WTC11 (cell line): ENCODE measurements at regions not wholly inside any gene's neighbourhood (a gene's known extent, or its start where the extent isn't known, plus 50 kb on each side); places are given as distances from the start of the nearest gene placed in this dataset.

Experiments
- ATAC-seq: fragments of 200-7000 bp; cut with Tn5 transposase; 2 replicates; pipeline ENCODE4 v1.10.0; 2021; ENCODE audit warnings: mild to moderate bottlenecking, moderate library complexity
- CTCF ChIA-PET: fragments of 300-600 bp; sonication (Branson Sonifier 250); formaldehyde crosslinking; loops from one replicate; lab custom pipeline; 2021; ENCODE audit warnings: antibody characterized with exemption; lab: Charles Lee
- POLR2A ChIA-PET: fragments of 350-600 bp; sonication (Branson Sonifier 250); formaldehyde crosslinking; loops from one replicate; lab custom pipeline; 2021; ENCODE audit warnings: antibody characterized with exemption; lab: Charles Lee
- DNase-seq: peaks from one replicate; pipeline ENCODE4 v3.0.0; 2021; ENCODE audit warnings: low spot score
- H3K27ac Mint-ChIP-seq: 2 replicates; pipeline ENCODE4 v1.8.0; 2021; ENCODE audit warnings: mixed read lengths
- H3K27me3 Mint-ChIP-seq: 2 replicates; pipeline ENCODE4 v1.8.0; 2021; ENCODE audit warnings: low read depth, mild to moderate bottlenecking, moderate library complexity, mixed read lengths
- H3K36me3 Mint-ChIP-seq: 2 replicates; pipeline ENCODE4 v1.8.0; 2021; ENCODE audit warnings: mixed read lengths
- H3K4me1 Mint-ChIP-seq: 2 replicates; pipeline ENCODE4 v1.8.0; 2022; ENCODE audit warnings: mixed read lengths
- H3K4me3 Mint-ChIP-seq: 2 replicates; pipeline ENCODE4 v1.8.0; 2021; ENCODE audit warnings: mild to moderate bottlenecking, moderate library complexity, mixed read lengths
- H3K9me3 Mint-ChIP-seq: 2 replicates; pipeline ENCODE4 v1.8.0; 2021; ENCODE audit warnings: mixed read lengths
- ELF4 ChIP-seq: sonication (generic); formaldehyde crosslinking; IDR thresholded peaks from 2 replicates; pipeline ENCODE4 v1.8.1; 2022; ENCODE audit warnings: low read depth, mild to moderate bottlenecking, moderate library complexity, missing genetic modification reagents
- EMX1 ChIP-seq: fragments of 250-450 bp; sonication (Bioruptor Pico); IDR thresholded peaks from 2 replicates; pipeline ENCODE4 v1.8.0; 2021; ENCODE audit warnings: mild to moderate bottlenecking
- ETV6 ChIP-seq: sonication (generic); formaldehyde crosslinking; IDR thresholded peaks from 2 replicates; pipeline ENCODE4 v1.8.1; 2022; ENCODE audit warnings: mild to moderate bottlenecking, missing genetic modification reagents
- FOXP1 ChIP-seq: sonication (generic); formaldehyde crosslinking; IDR thresholded peaks from 2 replicates; pipeline ENCODE4 v1.8.0; 2022; ENCODE audit warnings: missing genetic modification reagents, mild to moderate bottlenecking, moderate library complexity, borderline replicate concordance
- GTF2I ChIP-seq: fragments of 250-450 bp; sonication (Bioruptor Pico); conservative IDR thresholded peaks from 2 replicates; pipeline ENCODE4 v1.4.0; 2021; ENCODE audit warnings: mild to moderate bottlenecking
- JAZF1 ChIP-seq: fragments of 250-450 bp; sonication (Bioruptor Pico); IDR thresholded peaks from 2 replicates; pipeline ENCODE4 v1.9.0; 2021; ENCODE audit warnings: moderate library complexity, mild to moderate bottlenecking, inconsistent platforms
- NFYB ChIP-seq: sonication (generic); formaldehyde crosslinking; conservative IDR thresholded peaks from 2 replicates; pipeline ENCODE4 v1.8.0; 2022; ENCODE audit warnings: low read depth, missing genetic modification reagents
- NR2C2 ChIP-seq: sonication (generic); formaldehyde crosslinking; IDR thresholded peaks from 2 replicates; pipeline ENCODE4 v1.8.0; 2022; ENCODE audit warnings: mild to moderate bottlenecking, missing genetic modification reagents
- ZNF121 ChIP-seq: sonication (generic); formaldehyde crosslinking; IDR thresholded peaks from 2 replicates; pipeline ENCODE4 v1.8.0; 2023; ENCODE audit warnings: missing genetic modification reagents
- ZNF219 ChIP-seq: sonication (generic); formaldehyde crosslinking; IDR thresholded peaks from 2 replicates; pipeline ENCODE4 v1.8.0; 2023; ENCODE audit warnings: missing genetic modification reagents, mild to moderate bottlenecking, borderline replicate concordance
- ZNF317 ChIP-seq: sonication (generic); formaldehyde crosslinking; IDR thresholded peaks from 2 replicates; pipeline ENCODE4 v1.8.1; 2023; ENCODE audit warnings: low read depth, mild to moderate bottlenecking, moderate library complexity, missing genetic modification reagents, borderline replicate concordance
- TF ChIP-seq, protein P1 (sequence below): sonication (generic); formaldehyde crosslinking; IDR thresholded peaks from 2 replicates; pipeline ENCODE4 v1.8.1; 2023; ENCODE audit warnings: mild to moderate bottlenecking, missing genetic modification reagents
- TF ChIP-seq, protein P2 (sequence below): sonication (generic); formaldehyde crosslinking; IDR thresholded peaks from 2 replicates; pipeline ENCODE4 v1.8.1; 2023; ENCODE audit warnings: mild to moderate bottlenecking, missing genetic modification reagents, moderate library complexity
- TF ChIP-seq, protein P3 (sequence below): sonication (generic); formaldehyde crosslinking; IDR thresholded peaks from 2 replicates; pipeline ENCODE4 v1.8.1; 2022; ENCODE audit warnings: mild to moderate bottlenecking, missing genetic modification reagents, moderate library complexity, borderline replicate concordance
- TF ChIP-seq, protein P4 (sequence below): sonication (generic); formaldehyde crosslinking; IDR thresholded peaks from 2 replicates; pipeline ENCODE4 v1.8.0; 2022; ENCODE audit warnings: mild to moderate bottlenecking, missing genetic modification reagents
- TF ChIP-seq, protein P5 (sequence below): sonication (generic); formaldehyde crosslinking; IDR thresholded peaks from 2 replicates; pipeline ENCODE4 v1.8.0; 2022; ENCODE audit warnings: mild to moderate bottlenecking, missing genetic modification reagents
- TF ChIP-seq, protein P6 (sequence below): sonication (generic); formaldehyde crosslinking; IDR thresholded peaks from 2 replicates; pipeline ENCODE4 v1.8.0; 2023; ENCODE audit warnings: missing genetic modification reagents
- TF ChIP-seq, protein P7 (sequence below): fragments of 250-450 bp; sonication (Bioruptor Pico); IDR thresholded peaks from 2 replicates; pipeline ENCODE4 v1.8.0; 2021; ENCODE audit warnings: mild to moderate bottlenecking
- TF ChIP-seq, protein P8 (sequence below): fragments of 250-450 bp; sonication (Bioruptor Pico); conservative IDR thresholded peaks from 2 replicates; pipeline ENCODE4 v1.9.0; 2021; ENCODE audit warnings: mild to moderate bottlenecking

DNA sequence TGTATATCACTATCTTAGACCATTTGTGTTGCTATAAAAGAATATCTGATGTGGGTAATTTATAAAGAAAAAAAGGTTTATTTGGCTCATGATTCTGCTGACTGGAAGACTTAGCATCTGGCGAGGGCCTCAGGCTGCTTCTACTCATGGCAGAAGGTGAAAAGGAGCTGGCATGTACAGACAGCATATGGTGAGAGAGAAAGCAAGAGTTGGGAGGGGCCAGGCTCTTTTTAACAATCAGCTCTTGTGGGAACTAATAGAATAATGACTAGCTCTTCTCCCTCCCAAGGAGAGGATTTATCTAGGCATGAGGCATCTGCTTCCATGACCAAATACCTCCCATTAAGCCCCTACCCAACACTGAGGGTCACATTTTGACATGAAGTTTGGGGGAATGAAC, 130.2 kb upstream of the SV2C start:
- TF ChIP-seq EMX1 (CRISPR knock-in tag) (no peak), NFYB (CRISPR knock-in tag) (no peak)
- TF ChIP-seq, all 79 proteins: peak for 0
- H3K4me3 Mint-ChIP-seq: no peak overlapping the region
- ChIA-PET POLR2A (no interaction called here), CTCF (no interaction called here)
- H3K36me3 Mint-ChIP-seq: no peaks in the 10 kb centered on the region
- ATAC-seq (no peak), DNase-seq (no peak)
- H3K27me3 Mint-ChIP-seq: peaks cover 3% of the 10 kb centered on the region; the same call in 1 of the 2 replicates
- H3K27ac Mint-ChIP-seq: no peak overlapping the region
- no peaks in the 10 kb centered on the region for H3K4me1 Mint-ChIP-seq
- peaks cover 30% of the 10 kb centered on the region for H3K9me3 Mint-ChIP-seq

DNA sequence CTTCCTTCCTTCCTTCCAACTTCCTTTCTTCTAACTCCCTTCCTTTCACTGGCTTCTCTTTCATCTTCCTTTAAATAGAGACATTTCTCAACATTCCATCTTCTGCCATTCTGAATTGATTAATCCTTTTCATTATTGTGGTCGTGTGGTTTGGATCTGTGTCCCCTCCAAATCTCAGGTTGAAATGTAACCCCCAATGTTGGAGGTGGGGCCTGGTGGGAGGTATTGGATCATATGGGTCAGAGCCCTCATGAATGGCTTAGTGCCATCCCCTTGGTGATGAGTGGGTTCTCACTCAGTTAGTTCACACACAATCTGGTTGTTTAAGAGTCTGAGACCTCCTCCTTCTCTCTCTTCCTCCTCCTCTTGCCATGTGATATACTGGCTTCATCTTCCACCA, 130.9 kb upstream of the SV2C start:
- ChIA-PET POLR2A (no interaction called here), CTCF (no interaction called here)
- peaks cover 24% of the 10 kb centered on the region for H3K9me3 Mint-ChIP-seq
- no peak overlapping the region for H3K4me3 Mint-ChIP-seq
- TF ChIP-seq, protein P1, sequence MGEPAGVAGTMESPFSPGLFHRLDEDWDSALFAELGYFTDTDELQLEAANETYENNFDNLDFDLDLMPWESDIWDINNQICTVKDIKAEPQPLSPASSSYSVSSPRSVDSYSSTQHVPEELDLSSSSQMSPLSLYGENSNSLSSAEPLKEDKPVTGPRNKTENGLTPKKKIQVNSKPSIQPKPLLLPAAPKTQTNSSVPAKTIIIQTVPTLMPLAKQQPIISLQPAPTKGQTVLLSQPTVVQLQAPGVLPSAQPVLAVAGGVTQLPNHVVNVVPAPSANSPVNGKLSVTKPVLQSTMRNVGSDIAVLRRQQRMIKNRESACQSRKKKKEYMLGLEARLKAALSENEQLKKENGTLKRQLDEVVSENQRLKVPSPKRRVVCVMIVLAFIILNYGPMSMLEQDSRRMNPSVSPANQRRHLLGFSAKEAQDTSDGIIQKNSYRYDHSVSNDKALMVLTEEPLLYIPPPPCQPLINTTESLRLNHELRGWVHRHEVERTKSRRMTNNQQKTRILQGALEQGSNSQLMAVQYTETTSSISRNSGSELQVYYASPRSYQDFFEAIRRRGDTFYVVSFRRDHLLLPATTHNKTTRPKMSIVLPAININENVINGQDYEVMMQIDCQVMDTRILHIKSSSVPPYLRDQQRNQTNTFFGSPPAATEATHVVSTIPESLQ (CRISPR knock-in tag): no peak
- TF ChIP-seq, protein P2, sequence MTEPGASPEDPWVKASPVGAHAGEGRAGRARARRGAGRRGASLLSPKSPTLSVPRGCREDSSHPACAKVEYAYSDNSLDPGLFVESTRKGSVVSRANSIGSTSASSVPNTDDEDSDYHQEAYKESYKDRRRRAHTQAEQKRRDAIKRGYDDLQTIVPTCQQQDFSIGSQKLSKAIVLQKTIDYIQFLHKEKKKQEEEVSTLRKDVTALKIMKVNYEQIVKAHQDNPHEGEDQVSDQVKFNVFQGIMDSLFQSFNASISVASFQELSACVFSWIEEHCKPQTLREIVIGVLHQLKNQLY: no peak
- TF ChIP-seq GTF2I (CRISPR knock-in tag): no peak
- TF ChIP-seq ZNF121: no peak
- TF ChIP-seq, protein P3, sequence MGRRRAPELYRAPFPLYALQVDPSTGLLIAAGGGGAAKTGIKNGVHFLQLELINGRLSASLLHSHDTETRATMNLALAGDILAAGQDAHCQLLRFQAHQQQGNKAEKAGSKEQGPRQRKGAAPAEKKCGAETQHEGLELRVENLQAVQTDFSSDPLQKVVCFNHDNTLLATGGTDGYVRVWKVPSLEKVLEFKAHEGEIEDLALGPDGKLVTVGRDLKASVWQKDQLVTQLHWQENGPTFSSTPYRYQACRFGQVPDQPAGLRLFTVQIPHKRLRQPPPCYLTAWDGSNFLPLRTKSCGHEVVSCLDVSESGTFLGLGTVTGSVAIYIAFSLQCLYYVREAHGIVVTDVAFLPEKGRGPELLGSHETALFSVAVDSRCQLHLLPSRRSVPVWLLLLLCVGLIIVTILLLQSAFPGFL (CRISPR knock-in tag): no peak
- TF ChIP-seq, protein P4, sequence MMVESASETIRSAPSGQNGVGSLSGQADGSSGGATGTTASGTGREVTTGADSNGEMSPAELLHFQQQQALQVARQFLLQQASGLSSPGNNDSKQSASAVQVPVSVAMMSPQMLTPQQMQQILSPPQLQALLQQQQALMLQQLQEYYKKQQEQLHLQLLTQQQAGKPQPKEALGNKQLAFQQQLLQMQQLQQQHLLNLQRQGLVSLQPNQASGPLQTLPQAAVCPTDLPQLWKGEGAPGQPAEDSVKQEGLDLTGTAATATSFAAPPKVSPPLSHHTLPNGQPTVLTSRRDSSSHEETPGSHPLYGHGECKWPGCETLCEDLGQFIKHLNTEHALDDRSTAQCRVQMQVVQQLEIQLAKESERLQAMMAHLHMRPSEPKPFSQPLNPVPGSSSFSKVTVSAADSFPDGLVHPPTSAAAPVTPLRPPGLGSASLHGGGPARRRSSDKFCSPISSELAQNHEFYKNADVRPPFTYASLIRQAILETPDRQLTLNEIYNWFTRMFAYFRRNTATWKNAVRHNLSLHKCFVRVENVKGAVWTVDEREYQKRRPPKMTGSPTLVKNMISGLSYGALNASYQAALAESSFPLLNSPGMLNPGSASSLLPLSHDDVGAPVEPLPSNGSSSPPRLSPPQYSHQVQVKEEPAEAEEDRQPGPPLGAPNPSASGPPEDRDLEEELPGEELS (CRISPR knock-in tag): no peak
- TF ChIP-seq EMX1 (CRISPR knock-in tag): no peak
- no peak for TF ChIP-seq ZNF317
- DNase-seq: no peak
- no peaks in the 10 kb centered on the region for H3K36me3 Mint-ChIP-seq
- H3K27ac Mint-ChIP-seq: no peak overlapping the region
- ATAC-seq: no peak
- no peaks in the 10 kb centered on the region for H3K4me1 Mint-ChIP-seq
- peaks cover 3% of the 10 kb centered on the region; the same call in 1 of the 2 replicates for H3K27me3 Mint-ChIP-seq

DNA sequence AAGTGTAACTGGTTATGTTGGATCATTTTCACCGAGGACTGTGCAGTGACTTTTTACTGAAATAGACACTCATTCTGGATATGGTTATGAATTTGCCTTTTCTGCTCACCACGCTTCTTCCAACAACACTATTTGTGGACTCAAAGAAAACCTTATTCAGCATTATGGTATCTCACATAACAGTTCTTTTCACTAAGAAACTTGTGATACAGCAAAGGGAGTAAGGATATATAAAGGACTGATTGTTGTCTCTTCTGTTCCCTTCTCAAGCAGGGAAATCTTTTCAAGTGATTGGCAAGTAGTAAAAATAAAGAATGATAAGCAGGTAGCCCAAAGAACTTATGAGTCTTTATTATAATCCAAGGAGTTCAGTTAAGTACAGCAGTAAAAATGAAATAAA, 131.5 kb upstream of the SV2C start:
- ChIA-PET CTCF (no interaction called here), POLR2A (no interaction called here)
- no peak for ATAC-seq
- Mint-ChIP-seq H3K36me3 (no peaks in the 10 kb centered on the region), H3K4me1 (no peaks in the 10 kb centered on the region), H3K27me3 (peaks cover 3% of the 10 kb centered on the region; the same call in 1 of the 2 replicates), H3K4me3 (no peak overlapping the region), H3K27ac (no peak overlapping the region), H3K9me3 (peaks cover 20% of the 10 kb centered on the region)
- DNase-seq: no peak
- TF ChIP-seq, protein P5, sequence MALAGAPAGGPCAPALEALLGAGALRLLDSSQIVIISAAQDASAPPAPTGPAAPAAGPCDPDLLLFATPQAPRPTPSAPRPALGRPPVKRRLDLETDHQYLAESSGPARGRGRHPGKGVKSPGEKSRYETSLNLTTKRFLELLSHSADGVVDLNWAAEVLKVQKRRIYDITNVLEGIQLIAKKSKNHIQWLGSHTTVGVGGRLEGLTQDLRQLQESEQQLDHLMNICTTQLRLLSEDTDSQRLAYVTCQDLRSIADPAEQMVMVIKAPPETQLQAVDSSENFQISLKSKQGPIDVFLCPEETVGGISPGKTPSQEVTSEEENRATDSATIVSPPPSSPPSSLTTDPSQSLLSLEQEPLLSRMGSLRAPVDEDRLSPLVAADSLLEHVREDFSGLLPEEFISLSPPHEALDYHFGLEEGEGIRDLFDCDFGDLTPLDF (CRISPR knock-in tag): no peak
- TF ChIP-seq NR2C2 (CRISPR knock-in tag): no peak
- TF ChIP-seq ZNF219: no peak
- TF ChIP-seq JAZF1 (CRISPR knock-in tag): no peak
- no peak for TF ChIP-seq ETV6
- TF ChIP-seq, protein P6, sequence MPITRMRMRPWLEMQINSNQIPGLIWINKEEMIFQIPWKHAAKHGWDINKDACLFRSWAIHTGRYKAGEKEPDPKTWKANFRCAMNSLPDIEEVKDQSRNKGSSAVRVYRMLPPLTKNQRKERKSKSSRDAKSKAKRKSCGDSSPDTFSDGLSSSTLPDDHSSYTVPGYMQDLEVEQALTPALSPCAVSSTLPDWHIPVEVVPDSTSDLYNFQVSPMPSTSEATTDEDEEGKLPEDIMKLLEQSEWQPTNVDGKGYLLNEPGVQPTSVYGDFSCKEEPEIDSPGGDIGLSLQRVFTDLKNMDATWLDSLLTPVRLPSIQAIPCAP (CRISPR knock-in tag): no peak
- no peak for TF ChIP-seq FOXP1
- TF ChIP-seq, protein P7, sequence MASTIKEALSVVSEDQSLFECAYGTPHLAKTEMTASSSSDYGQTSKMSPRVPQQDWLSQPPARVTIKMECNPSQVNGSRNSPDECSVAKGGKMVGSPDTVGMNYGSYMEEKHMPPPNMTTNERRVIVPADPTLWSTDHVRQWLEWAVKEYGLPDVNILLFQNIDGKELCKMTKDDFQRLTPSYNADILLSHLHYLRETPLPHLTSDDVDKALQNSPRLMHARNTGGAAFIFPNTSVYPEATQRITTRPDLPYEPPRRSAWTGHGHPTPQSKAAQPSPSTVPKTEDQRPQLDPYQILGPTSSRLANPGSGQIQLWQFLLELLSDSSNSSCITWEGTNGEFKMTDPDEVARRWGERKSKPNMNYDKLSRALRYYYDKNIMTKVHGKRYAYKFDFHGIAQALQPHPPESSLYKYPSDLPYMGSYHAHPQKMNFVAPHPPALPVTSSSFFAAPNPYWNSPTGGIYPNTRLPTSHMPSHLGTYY (CRISPR knock-in tag): no peak
- TF ChIP-seq, protein P3 (CRISPR knock-in tag): no peak
- TF ChIP-seq, protein P8, sequence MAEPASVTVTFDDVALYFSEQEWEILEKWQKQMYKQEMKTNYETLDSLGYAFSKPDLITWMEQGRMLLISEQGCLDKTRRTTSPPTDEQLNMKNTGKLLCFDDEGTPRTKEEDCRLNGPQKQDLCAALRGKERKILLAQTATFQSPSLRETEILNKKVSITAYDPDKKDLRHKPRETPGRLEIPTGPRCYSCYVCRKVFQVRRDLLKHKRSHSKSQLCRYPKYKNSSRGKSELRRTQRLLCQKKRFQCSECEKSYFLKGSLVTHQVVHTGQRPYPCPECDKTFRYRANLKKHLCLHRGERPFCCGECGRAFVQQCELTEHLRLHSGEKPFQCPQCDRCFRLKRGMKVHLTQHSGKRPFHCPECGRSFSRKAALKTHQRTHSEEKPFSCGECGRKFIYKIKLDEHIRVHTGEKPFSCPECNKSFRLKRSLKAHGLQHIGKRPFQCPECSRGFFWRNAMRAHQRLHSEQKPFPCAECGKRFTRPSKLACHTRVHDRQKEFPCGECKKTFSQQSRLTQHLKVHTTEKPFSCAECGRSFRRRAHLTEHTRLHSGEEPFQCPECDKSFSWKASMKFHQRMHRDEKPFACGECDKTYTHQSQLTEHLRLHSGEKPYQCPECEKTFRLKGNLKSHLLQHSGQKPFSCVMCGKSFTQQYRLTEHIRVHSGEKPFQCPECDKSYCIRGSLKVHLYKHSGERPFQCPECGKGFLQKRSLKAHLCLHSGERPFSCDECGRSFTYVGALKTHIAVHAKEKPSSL (CRISPR knock-in tag): no peak
- no peak for TF ChIP-seq NFYB (CRISPR knock-in tag)
- no peak for TF ChIP-seq ELF4 (CRISPR knock-in tag)
